ENCODE measurements at regions not wholly inside any gene's neighbourhood (a gene's known extent, or its start where the extent isn't known, plus 50 kb on each side); places are given as distances from the start of the nearest gene placed in this dataset.

DNA sequence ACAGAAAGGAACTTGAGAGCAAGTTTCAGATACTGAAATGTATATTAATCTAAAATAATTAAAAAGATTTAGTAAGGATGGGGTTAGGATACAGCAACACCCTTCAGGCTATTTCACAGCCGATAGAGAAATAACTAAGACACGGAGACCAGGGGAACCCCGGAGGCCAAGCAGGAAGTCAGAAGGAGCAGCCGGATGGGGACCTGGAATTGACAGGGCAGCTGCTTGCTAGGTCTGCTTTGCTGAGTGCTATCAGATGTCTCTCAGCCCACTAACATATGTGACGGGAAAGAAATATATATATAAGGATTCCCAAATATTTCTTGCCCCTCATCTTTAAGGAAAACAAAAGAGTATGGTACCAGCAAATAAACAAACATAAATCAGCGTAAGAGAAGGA is 154.1 kb upstream of the CDH5 start:
- peaks cover 3 to 7% (median 5%) of the 10 kb centered on the region in 3 donors for H3K27me3 Mint-ChIP-seq (ENCODE audit: low read depth in 3 of 3)
- no peaks in the 10 kb centered on the region for H3K9me3 Mint-ChIP-seq
- DNase-seq, result no peak
- no peaks in the 10 kb centered on the region for H3K36me3 Mint-ChIP-seq
- H3K4me3 Mint-ChIP-seq, result no peak overlapping the region
- H3K4me1 Mint-ChIP-seq, result no peaks in the 10 kb centered on the region
- no peak overlapping the region for H3K27ac Mint-ChIP-seq

DNA sequence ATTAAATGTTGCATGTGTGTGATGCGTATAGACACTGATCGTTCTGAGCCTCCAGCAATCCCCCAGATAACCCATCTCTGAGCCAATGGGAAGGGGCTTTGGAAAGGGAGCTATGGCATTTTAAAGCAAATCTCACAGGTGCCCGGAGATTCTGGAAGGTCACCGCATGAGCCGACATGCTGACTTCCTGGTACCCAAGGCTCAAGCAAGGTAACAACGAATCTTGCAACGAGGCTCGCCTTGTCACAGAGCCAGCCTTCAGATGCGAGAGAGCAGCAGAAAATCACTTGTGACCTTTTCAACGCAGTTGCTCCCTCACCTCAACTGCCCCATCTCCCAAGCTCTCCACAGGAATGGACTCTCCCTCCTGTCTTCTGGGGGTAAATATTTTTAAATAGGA is 154.8 kb upstream of the CDH5 start:
- DNase-seq, result no peak
- Mint-ChIP-seq H3K4me1 (no peaks in the 10 kb centered on the region), H3K27ac (no peak overlapping the region), H3K36me3 (no peaks in the 10 kb centered on the region), H3K27me3 (ENCODE audit: low read depth in 3 of 3) (peaks cover 3 to 5% (median 5%) of the 10 kb centered on the region in 3 donors), H3K4me3 (no peak overlapping the region), H3K9me3 (no peaks in the 10 kb centered on the region)

DNA sequence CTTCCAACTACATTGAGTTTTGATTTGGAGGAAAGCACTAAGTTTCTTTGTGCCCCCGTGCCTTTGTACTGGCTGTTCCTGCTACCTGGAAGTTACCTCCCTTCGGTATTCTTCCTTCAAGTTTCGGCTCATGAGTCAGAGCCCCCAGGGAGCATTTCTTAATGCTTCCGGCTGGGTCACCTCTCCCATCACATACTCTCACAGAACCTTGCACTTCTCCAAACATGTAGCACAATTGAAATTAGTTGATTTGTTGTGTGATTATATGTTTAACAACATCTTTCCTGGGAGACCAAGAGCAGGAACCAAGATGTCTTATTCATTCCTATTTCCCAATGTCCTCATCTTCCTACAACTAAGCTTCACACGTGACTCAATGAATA is 158.6 kb upstream of the CDH5 start:
- no peak for DNase-seq
- Mint-ChIP-seq H3K9me3 (no peaks in the 10 kb centered on the region), H3K27ac (no peak overlapping the region), H3K36me3 (no peaks in the 10 kb centered on the region), H3K27me3 (ENCODE audit: low read depth in 3 of 3) (peaks cover 0 to 5% (median 1%) of the 10 kb centered on the region in 3 donors), H3K4me3 (no peak overlapping the region), H3K4me1 (no peaks in the 10 kb centered on the region)

DNA sequence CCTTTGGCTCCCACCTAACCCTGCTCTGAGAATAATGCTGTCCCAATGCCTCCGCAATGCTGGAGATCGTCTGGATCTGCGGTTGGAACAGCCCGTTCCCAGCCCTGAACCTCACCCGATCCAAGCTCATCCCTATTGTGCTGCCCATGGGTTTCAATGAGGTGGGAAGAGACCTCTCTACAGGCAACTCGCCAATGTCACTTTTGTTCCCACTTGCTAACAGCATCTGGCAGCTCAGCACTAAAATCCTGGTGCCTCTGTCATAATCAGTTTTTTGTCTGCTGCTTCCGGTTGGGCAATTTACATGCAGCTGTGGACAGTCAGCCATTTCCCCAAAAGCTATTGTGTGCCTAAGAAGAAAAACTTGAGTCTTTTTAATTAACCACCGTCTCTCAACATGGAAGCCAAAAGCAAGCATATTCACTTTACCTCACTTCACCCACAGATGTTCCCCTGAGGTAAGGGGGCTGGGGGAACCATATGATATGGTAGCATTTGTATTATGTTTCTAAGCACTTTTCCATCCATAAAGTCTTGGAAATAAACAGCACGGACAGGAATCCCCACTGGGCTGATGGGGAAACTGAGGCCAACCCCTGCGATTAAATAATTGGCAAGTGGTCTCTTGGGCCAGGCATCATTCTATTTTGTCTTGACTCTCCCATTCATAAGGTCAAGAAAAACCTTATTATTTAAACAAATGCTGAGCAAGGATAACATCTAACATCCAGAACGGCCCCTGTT is 159.2 kb upstream of the CDH5 start:
- Mint-ChIP-seq H3K27me3 (ENCODE audit: low read depth in 3 of 3) (peaks cover 0 to 5% (median 1%) of the 10 kb centered on the region in 3 donors), H3K9me3 (no peaks in the 10 kb centered on the region), H3K36me3 (no peaks in the 10 kb centered on the region), H3K4me1 (no peaks in the 10 kb centered on the region), H3K4me3 (no peak overlapping the region), H3K27ac (no peak overlapping the region)
- no peak for DNase-seq

DNA sequence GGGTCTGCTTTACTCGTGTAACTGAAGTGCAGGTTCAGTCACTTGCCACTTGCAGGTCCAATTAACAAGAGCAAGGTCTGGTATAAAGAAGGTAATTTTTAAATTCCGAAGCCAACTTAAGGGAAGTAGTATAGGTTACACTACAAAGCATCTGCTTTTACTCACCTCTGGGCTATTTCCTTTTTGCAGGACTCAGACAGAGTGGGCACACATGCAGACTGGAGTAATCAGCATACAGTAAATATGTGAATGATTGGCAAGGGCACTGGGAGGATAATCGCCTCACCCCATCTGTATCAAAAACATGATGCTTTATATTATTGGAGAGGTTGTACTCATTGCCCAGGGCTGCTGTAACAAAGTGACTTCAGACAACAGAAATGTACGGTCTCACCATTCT is 160.1 kb upstream of the CDH5 start:
- H3K27me3 Mint-ChIP-seq (ENCODE audit: low read depth in 3 of 3), result peaks cover 0 to 5% (median 1%) of the 10 kb centered on the region in 3 donors
- H3K9me3 Mint-ChIP-seq, result no peaks in the 10 kb centered on the region
- H3K4me3 Mint-ChIP-seq, result no peak overlapping the region
- H3K36me3 Mint-ChIP-seq, result no peaks in the 10 kb centered on the region
- DNase-seq, result no peak
- no peaks in the 10 kb centered on the region for H3K4me1 Mint-ChIP-seq
- H3K27ac Mint-ChIP-seq, result no peak overlapping the region

DNA sequence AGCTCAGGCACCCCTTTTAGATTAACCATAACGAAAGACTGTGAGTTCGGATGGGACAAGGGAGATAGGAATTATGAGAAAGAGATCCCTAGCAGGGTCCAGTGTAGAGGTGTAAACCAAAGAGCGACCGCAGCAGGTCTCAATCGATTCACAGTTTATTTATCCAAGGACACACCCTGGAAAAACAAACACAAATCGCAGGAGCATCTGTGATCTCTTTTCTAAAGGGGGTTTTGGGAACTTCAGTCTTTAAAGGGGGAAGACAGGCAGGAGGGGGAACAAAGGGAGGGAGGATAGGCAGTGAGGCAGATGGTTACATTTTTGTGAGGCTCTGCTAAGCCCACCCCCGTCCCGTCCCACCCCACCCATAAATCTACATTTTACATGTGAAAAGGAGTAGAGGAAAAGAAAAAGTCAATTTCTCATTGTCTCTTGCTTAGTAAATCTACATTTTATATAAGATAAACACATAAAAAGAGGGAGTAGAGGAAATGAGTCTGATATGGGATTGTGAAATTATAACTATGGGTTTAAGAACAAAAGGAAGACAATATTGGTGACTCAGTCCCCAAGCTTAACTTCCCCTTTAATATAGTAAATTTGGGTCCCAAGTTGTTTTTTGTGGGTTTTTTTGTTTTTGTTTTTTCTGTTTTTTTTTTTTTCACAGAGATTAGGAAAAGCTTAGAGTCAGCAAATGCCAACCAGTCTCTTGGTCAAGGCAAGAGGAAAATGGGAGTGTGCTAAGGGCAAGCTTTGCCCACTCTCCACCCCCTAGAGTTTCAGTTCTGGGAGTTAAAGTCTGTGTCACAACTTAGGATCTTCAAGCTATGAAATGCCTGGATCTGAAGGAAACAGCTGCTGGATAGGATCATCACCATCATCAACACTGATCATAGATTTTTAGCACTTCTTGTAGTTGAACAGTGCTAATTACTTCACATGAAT is 160.9 kb upstream of the CDH5 start:
- Mint-ChIP-seq H3K36me3 (no peaks in the 10 kb centered on the region), H3K4me3 (no peak overlapping the region), H3K4me1 (no peaks in the 10 kb centered on the region), H3K9me3 (no peaks in the 10 kb centered on the region), H3K27ac (no peak overlapping the region), H3K27me3 (ENCODE audit: low read depth in 3 of 3) (peaks cover 0 to 2% (median 0%) of the 10 kb centered on the region in 3 donors)
- no peak for DNase-seq

DNA sequence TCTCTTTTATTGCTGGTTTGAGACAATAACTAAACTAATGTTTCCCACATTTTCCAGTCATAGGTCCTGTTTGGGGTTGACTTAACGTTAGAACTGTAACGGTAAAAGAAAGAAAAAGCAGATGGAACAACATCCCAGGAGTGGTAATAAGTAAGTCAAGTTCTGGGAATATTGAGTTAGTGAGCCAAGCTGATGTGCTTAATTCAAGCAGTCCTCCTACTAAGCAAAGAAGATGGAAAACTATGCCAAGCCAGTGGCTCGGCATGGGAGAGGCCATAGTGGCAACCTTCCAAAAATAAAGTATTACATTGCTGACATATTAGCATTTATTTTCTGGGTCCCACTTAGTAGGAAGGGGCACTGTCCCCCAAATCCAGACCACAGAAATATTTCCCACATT is 161.7 kb upstream of the CDH5 start:
- Mint-ChIP-seq H3K36me3 (no peaks in the 10 kb centered on the region), H3K27me3 (ENCODE audit: low read depth in 3 of 3) (peaks cover 0 to 2% (median 2%) of the 10 kb centered on the region in 3 donors), H3K9me3 (no peaks in the 10 kb centered on the region), H3K27ac (no peak overlapping the region), H3K4me1 (no peaks in the 10 kb centered on the region), H3K4me3 (no peak overlapping the region)
- DNase-seq, result no peak

DNA sequence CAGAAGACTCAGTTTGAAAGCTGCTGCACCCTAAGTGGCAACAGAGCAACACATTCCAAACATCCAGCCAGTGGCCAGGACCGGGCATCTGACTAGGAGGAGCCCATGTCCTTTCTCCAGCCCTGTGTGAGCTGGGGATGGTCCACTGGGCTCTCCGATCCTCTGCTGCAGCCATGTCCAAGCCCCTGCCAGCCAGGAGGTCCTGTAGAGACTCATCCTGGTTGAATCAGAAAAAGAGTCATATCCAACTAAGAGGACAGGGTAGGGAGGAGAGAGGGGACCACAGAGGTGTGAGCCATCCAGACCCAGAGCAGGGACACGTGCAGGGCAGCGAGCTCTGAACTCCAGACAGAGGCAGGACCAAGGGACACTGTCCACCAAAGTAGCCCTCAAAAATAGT is 163.0 kb upstream of the CDH5 start:
- H3K27ac Mint-ChIP-seq, result no peak overlapping the region
- no peaks in the 10 kb centered on the region for H3K4me1 Mint-ChIP-seq
- no peaks in the 10 kb centered on the region for H3K36me3 Mint-ChIP-seq
- no peaks in the 10 kb centered on the region for H3K9me3 Mint-ChIP-seq
- peaks cover 0 to 2% (median 2%) of the 10 kb centered on the region in 3 donors for H3K27me3 Mint-ChIP-seq (ENCODE audit: low read depth in 3 of 3)
- no peak overlapping the region for H3K4me3 Mint-ChIP-seq
- DNase-seq, result no peak

DNA sequence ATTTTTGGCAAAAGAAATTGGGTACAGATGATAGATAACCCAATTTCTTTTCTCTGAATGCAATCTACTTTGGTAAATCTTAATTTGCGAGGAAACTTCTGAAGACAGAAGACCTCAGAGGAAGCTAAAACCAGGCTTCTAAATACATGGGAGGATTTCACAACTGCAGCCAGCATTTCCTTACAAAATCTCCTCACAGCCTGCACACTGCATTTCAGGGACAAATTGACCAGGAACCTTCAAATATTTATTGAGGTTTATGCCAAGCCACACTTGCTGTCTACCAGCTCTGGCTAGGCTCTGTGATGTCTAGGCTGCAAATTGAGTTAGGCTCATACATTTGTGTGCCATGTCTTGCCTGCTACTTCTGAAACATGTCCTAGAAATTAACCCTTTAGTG is 167.3 kb upstream of the CDH5 start:
- Mint-ChIP-seq H3K4me1 (no peaks in the 10 kb centered on the region), H3K9me3 (no peaks in the 10 kb centered on the region), H3K4me3 (no peak overlapping the region), H3K27ac (no peak overlapping the region), H3K36me3 (no peaks in the 10 kb centered on the region), H3K27me3 (ENCODE audit: low read depth in 3 of 3) (peaks cover 0 to 6% (median 0%) of the 10 kb centered on the region in 3 donors)
- DNase-seq, result no peak

DNA sequence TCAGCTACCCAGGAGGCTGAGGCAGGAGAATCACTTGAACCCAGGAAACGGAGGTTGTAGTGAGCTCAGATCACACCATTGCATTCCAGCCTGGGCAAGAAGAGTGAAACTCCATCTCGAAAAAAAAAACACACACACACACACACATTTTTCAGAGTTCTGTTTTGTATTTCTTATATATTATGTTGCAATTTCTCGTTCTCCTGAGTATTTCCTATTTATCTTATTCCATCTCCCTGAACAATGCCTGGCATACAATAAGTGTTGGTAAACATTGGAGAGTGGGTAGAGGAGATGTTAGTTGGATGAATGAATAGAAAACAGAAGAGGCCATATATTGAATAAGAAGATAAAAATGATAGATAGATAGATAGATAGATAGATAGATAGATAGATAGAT is 167.8 kb upstream of the CDH5 start:
- Mint-ChIP-seq H3K4me1 (no peaks in the 10 kb centered on the region), H3K27ac (no peak overlapping the region), H3K9me3 (no peaks in the 10 kb centered on the region), H3K27me3 (ENCODE audit: low read depth in 3 of 3) (peaks cover 0 to 6% (median 0%) of the 10 kb centered on the region in 3 donors), H3K36me3 (no peaks in the 10 kb centered on the region), H3K4me3 (no peak overlapping the region)
- no peak for DNase-seq

DNA sequence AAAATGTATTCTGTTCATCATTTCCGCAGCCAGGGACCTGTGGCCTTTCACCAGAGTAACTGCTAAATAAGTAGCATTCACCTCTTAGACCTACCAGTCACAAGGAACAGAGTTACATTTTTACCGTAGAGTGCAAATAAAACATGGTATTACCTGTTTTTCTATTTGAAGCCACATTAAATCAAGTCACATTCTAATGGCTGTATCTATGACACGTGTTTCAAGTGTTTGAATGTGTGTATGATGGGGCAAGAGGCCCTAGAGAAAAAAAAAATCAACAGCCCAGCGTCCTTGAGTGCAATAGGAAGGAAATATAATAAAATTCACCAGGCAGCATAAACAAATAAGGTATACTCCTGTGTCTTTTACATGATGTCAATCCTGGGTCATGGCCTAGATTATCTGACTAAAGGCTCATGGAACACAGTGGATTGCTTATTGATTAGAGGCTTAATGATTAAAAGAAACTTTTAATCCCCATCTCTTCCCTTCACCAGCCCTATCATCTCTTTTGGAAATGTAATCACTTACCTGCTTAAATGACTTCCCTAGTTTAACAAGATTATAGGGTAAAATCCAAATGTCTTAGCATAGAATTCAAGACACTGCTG is 168.7 kb upstream of the CDH5 start:
- Mint-ChIP-seq H3K9me3 (no peaks in the 10 kb centered on the region), H3K27me3 (ENCODE audit: low read depth in 3 of 3) (peaks cover 0 to 6% (median 0%) of the 10 kb centered on the region in 3 donors), H3K27ac (no peak overlapping the region), H3K4me1 (no peaks in the 10 kb centered on the region), H3K36me3 (no peaks in the 10 kb centered on the region), H3K4me3 (no peak overlapping the region)
- DNase-seq, result no peak

DNA sequence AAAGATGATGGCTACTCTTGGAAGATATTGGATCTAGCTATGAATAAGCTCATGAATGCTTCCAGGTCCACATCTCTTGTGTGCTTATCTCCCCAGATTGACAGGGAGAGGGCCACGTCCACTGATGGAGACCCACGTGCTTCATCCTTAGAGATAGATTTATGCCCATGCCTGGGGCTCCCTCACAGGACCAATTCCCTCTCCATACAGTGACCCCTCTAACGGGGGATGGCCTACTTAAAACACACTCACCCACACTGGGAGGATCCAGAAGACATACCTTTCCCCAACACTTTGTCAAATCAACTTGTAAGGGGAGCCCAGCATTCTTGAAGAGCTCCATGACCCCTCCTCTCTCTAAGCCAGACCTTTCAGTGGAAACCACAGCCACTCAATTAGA is 169.7 kb upstream of the CDH5 start:
- H3K4me3 Mint-ChIP-seq, result no peak overlapping the region
- H3K36me3 Mint-ChIP-seq, result no peaks in the 10 kb centered on the region
- no peak for DNase-seq
- H3K4me1 Mint-ChIP-seq, result no peaks in the 10 kb centered on the region
- H3K27ac Mint-ChIP-seq, result no peak overlapping the region
- H3K27me3 Mint-ChIP-seq (ENCODE audit: low read depth in 3 of 3), result peaks cover 0 to 6% (median 0%) of the 10 kb centered on the region in 3 donors
- H3K9me3 Mint-ChIP-seq, result no peaks in the 10 kb centered on the region

DNA sequence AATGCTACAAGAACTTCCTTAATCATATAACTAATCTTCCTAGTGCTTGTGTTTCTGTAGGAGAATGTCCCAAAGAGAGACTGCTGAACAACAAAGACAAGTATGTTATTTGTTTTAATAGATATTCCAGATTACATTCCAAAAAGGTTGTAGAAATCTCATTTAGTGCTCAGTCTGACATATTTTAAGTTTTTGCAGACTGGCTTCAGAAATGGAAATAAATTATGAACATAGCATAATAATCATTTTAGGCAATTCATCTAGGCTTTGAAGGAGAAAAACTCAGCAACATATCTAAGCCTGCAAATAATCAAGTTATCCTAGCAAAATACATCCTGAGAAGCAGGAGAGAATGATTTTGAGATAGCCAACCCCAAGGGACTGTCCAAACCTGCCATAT is 171.6 kb upstream of the CDH5 start:
- Mint-ChIP-seq H3K27ac (no peak overlapping the region), H3K36me3 (no peaks in the 10 kb centered on the region), H3K9me3 (no peaks in the 10 kb centered on the region), H3K27me3 (ENCODE audit: low read depth in 3 of 3) (peaks cover 0 to 4% (median 0%) of the 10 kb centered on the region in 3 donors), H3K4me1 (no peaks in the 10 kb centered on the region), H3K4me3 (no peak overlapping the region)
- no peak for DNase-seq

DNA sequence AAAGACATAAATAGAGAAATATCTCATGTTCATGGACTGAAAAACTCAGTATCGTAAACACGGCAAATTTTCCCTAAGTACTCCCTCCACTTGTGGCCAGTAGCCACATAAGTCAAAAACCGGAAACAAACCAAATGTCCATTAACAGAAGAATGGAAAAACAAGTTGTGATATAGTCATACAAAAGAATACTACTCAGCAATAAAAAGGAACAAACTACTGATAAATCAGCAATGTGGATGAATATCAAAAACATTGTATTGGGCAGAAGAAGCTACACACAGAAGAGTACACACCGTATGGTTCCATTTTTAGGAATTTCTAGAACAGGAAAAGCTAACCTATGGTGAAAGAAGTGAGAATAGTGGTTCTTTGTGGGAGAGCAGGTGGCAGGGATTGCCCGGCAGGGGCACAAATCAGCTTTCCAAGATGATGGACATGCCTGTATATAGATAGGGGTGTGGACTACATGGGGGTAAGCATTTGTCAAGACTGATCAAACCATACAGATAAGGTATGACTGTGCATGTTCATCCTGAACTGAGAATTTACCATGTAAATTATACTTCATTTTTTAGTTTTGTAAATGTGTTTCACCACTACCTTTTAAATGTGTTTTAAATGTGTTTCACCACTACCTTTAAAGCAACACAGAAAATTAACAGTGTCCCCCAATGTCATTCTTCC is 172.8 kb upstream of the CDH5 start:
- no peak for DNase-seq
- Mint-ChIP-seq H3K27ac (no peak overlapping the region), H3K27me3 (ENCODE audit: low read depth in 3 of 3) (peaks cover 0 to 8% (median 0%) of the 10 kb centered on the region in 3 donors), H3K4me3 (no peak overlapping the region), H3K36me3 (no peaks in the 10 kb centered on the region), H3K9me3 (no peaks in the 10 kb centered on the region), H3K4me1 (no peaks in the 10 kb centered on the region)
